Loucy (cell line): ENCODE measurements at regions not wholly inside any gene's neighbourhood (a gene's known extent, or its start where the extent isn't known, plus 50 kb on each side); places are given as distances from the start of the nearest gene placed in this dataset.

ENCODE experiments used
- CTCF ChIP-seq: fragments of 200-600 bp; sonication (generic); conservative IDR thresholded peaks from 2 replicates; pipeline ENCODE4 v1.5.1; 2014; ENCODE audit warnings: mild to moderate bottlenecking, antibody characterized with exemption, low read length
- EZH2phosphoT487 ChIP-seq: fragments of 200-600 bp; IDR thresholded peaks from 2 replicates; pipeline ENCODE4 v1.6.1; 2018; ENCODE audit warnings: antibody characterized with exemption, mild to moderate bottlenecking, moderate library complexity, borderline replicate concordance

GRCh38 chr12:131281016-131281415 lies 327.3 kb downstream of the ADGRD1 start:
- TF ChIP-seq EZH2phosphoT487 (no peak), CTCF (no peak)
